Mammary epithelial cell (primary cell): ENCODE measurements at regions not wholly inside any gene's neighbourhood (a gene's known extent, or its start where the extent isn't known, plus 50 kb on each side); places are given as distances from the start of the nearest gene placed in this dataset.

ENCODE experiments used
- EZH2 ChIP-seq: IDR thresholded peaks from 2 replicates; pipeline ENCODE4 v1.6.1; 2012; ENCODE audit warnings: low read length, inconsistent platforms, borderline replicate concordance
- TF ChIP-seq, protein P1 (sequence below), 2 donors: IDR thresholded peaks in 1 of 2; conservative IDR thresholded peaks in 1 of 2; 2 replicates each; pipeline ENCODE4 v1.5.1; 2011 to 2012; ENCODE audit warnings: inconsistent platforms in 2 of 2, low read length in 2 of 2, mild to moderate bottlenecking in 2 of 2, control low read depth in 1 of 2, low read depth in 1 of 2; ENCODE audit not compliant: insufficient read depth in 1 of 2; ENCODE audit errors: extremely low read depth in 1 of 2

DNA sequence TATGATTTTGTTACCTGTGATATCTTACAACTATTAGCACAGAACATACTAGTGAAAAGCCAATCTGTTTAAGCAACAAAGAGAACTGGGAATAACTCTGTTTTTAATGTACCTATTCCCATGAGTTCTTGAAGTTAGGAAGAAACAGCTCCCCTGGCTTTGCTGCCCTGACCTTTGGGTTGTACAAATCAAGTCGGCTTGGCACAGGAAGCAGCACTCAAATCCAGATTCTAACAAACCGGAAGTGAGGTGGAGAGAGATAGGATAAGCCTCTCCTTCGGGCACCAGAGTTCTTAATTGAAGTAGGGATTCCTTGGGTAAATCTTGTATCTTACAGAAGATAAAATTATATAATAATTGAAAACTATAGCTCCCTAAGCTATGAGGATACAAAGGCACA lies 144.8 kb upstream of the CPEB2 start:
- no peak for TF ChIP-seq EZH2
- TF ChIP-seq, protein P1, sequence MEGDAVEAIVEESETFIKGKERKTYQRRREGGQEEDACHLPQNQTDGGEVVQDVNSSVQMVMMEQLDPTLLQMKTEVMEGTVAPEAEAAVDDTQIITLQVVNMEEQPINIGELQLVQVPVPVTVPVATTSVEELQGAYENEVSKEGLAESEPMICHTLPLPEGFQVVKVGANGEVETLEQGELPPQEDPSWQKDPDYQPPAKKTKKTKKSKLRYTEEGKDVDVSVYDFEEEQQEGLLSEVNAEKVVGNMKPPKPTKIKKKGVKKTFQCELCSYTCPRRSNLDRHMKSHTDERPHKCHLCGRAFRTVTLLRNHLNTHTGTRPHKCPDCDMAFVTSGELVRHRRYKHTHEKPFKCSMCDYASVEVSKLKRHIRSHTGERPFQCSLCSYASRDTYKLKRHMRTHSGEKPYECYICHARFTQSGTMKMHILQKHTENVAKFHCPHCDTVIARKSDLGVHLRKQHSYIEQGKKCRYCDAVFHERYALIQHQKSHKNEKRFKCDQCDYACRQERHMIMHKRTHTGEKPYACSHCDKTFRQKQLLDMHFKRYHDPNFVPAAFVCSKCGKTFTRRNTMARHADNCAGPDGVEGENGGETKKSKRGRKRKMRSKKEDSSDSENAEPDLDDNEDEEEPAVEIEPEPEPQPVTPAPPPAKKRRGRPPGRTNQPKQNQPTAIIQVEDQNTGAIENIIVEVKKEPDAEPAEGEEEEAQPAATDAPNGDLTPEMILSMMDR (conservative IDR thresholded peaks at IDR 0.05 in 1 of 2, IDR thresholded peaks at IDR 0.05 in 1 of 2; ENCODE audit: extremely low read depth in 1 of 2, insufficient read depth in 1 of 2, low read depth in 1 of 2, low read length in 2 of 2): no peak
